ENCODE measurements at regions not wholly inside any gene's neighbourhood (a gene's known extent, or its start where the extent isn't known, plus 50 kb on each side); places are given as distances from the start of the nearest gene placed in this dataset.

- peaks cover 0 to 15% of the 10 kb centered on the region in 2 donors for H3K27me3 ChIP-seq
- no peak overlapping the region for H3K27ac ChIP-seq
- H3K36me3 ChIP-seq (replicated peaks in 1 of 2; ENCODE audit: insufficient read depth in 1 of 2, low read depth in 2 of 2) = no peaks in the 10 kb centered on the region
- H3K9me3 ChIP-seq = no peaks in the 10 kb centered on the region
- 81 to 86% methylated on average over 17 to 19 of the region's 19 CpGs for WGBS, 2 donors
- no peak overlapping the region for H3K4me3 ChIP-seq
- TF ChIP-seq POLR2A (IDR thresholded peaks at IDR 0.05) = no peak
- no peak for TF ChIP-seq CTCF (IDR thresholded peaks at IDR 0.05)
- peaks cover 10% of the 10 kb centered on the region for H3K4me1 ChIP-seq
- DNase-seq (no peak), ATAC-seq (no peak)
- intact Hi-C loops (cut with DNase I) = no loop called here
These were observed 176.8 kb upstream of the ALKAL2 start for GRCh38 chr2:464562-465309.

DNA sequence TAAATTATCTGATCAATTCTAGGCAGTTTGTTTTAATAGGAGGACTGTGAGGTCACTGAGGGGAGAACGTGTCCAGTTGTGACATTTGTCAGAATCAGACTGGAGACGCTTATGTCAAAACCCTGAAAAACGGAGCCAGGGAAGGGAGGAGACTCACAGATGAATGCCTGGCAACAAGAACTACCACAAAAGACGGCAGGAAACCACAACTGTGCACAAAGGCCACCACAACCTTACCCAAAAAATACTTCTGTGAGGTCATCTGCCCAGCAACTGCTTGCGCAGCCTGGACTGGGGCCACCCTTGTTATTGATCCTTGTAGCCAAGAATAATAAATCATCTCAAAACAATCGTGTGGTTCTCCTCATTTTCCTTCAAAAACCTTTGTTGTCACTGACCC, 173.0 kb upstream of the ALKAL2 start:
- WGBS, 2 donors = 38 to 39% methylated on average over 6 of the region's 6 CpGs
- Histone ChIP-seq H3K27me3 (no peaks in the 10 kb centered on the region), H3K36me3 (replicated peaks in 1 of 2; ENCODE audit: insufficient read depth in 1 of 2, low read depth in 2 of 2) (no peaks in the 10 kb centered on the region), H3K9me3 (no peaks in the 10 kb centered on the region), H3K4me3 (no peak overlapping the region), H3K4me1 (no peaks in the 10 kb centered on the region), H3K27ac (no peak overlapping the region)
- intact Hi-C loops (cut with DNase I) = no loop called here
- DNase-seq (no peak), ATAC-seq (no peak)
- TF ChIP-seq POLR2A (IDR thresholded peaks at IDR 0.05) = no peak
- no peak for TF ChIP-seq CTCF (IDR thresholded peaks at IDR 0.05)

GRCh38 chr2:459931-460330, 172.0 kb upstream of the ALKAL2 start:
- TF ChIP-seq POLR2A (IDR thresholded peaks at IDR 0.05) (no peak), CTCF (IDR thresholded peaks at IDR 0.05) (no peak)
- ATAC-seq = no peak
- intact Hi-C loops (cut with DNase I) = no loop called here
- Histone ChIP-seq H3K27me3 (no peaks in the 10 kb centered on the region), H3K27ac (no peak overlapping the region), H3K4me3 (no peak overlapping the region), H3K36me3 (replicated peaks in 1 of 2; ENCODE audit: insufficient read depth in 1 of 2, low read depth in 2 of 2) (no peaks in the 10 kb centered on the region), H3K4me1 (no peaks in the 10 kb centered on the region), H3K9me3 (no peaks in the 10 kb centered on the region)
- DNase-seq = no peak
- 50 to 51% methylated on average over 4 of the region's 4 CpGs for WGBS, 2 donors

GRCh38 chr2:458425-458815, 170.5 kb upstream of the ALKAL2 start:
- DNase-seq = no peak
- WGBS, 2 donors = 82 to 86% methylated on average over 3 of the region's 3 CpGs
- intact Hi-C loops (cut with DNase I) = no loop called here

More at GRCh38 chr2:458425-458815, 170.5 kb upstream of the ALKAL2 start:
- no peak for ATAC-seq
- no peak overlapping the region for H3K4me3 ChIP-seq
- H3K27ac ChIP-seq = no peak overlapping the region
- no peaks in the 10 kb centered on the region for H3K9me3 ChIP-seq
- H3K36me3 ChIP-seq (replicated peaks in 1 of 2; ENCODE audit: insufficient read depth in 1 of 2, low read depth in 2 of 2) = no peaks in the 10 kb centered on the region
- no peaks in the 10 kb centered on the region for H3K4me1 ChIP-seq
- TF ChIP-seq CTCF (IDR thresholded peaks at IDR 0.05) (no peak), POLR2A (IDR thresholded peaks at IDR 0.05) (no peak)
- H3K27me3 ChIP-seq = no peaks in the 10 kb centered on the region

Measured in body of pancreas (tissue), 4 donors.